ENCODE measurements at regions not wholly inside any gene's neighbourhood (a gene's known extent, or its start where the extent isn't known, plus 50 kb on each side); places are given as distances from the start of the nearest gene placed in this dataset.

GRCh38 chr5:17000291-17000939, 64.3 kb upstream of the MYO10 start:
- ChIA-PET POLR2A (interaction anchor here (0.5 to 0.7 kb wide), 2 partner anchors 103 to 442 kb away, joined by 3 to 4 read pairs; no protein-coding TSS in a partner anchor), CTCF (ENCODE audit: unreplicated experiment) (interaction anchor here (0.5 kb wide), 1 partner anchor 1178 kb away, joined by 3 read pairs; no protein-coding TSS in a partner anchor)
- Histone ChIP-seq H2AFZ (ENCODE audit: low read length) (no peak overlapping the region), H3K27ac (ENCODE audit: low read depth, low read length, poor library complexity, severe bottlenecking) (no peak overlapping the region), H3K4me2 (ENCODE audit: low read length) (no peak overlapping the region), H3K79me2 (ENCODE audit: insufficient read depth, low read depth, low read length) (no peaks in the 10 kb centered on the region), H3K9me3 (ENCODE audit: low read length) (no peaks in the 10 kb centered on the region), H3K4me1 (ENCODE audit: insufficient read depth, low read length, poor library complexity, severe bottlenecking) (no peaks in the 10 kb centered on the region), H4K20me1 (ENCODE audit: insufficient read depth, low read length) (no peaks in the 10 kb centered on the region), H3K4me3 (ENCODE audit: low read depth, low read length, poor library complexity, severe bottlenecking) (no peak overlapping the region), H3K36me3 (ENCODE audit: insufficient read depth, low read length) (no peaks in the 10 kb centered on the region), H3K9me2 (ENCODE audit: insufficient read depth, low read length) (no peaks in the 10 kb centered on the region)
- intact Hi-C loops (cut with micrococcal nuclease; ENCODE audit: unreplicated experiment) = no loop called here
- TF ChIP-seq EZH2phosphoT487 (IDR thresholded peaks at IDR 0.05; ENCODE audit: borderline replicate concordance, low read depth, low read length) = no peak
- TF ChIP-seq CTCF (conservative IDR thresholded peaks at IDR 0.05; ENCODE audit: low read length) = no peak
- no TSS peak for BruUV-seq (replicated peaks)
- no peak for DNase-seq (ENCODE audit: low spot score)

- H3K9me3 ChIP-seq (ENCODE audit: low read length) = no peaks in the 10 kb centered on the region
- TF ChIP-seq EZH2phosphoT487 (IDR thresholded peaks at IDR 0.05; ENCODE audit: borderline replicate concordance, low read depth, low read length) = no peak
- TF ChIP-seq CTCF (conservative IDR thresholded peaks at IDR 0.05; ENCODE audit: low read length) = no peak
- POLR2A ChIA-PET = no interaction called here
- no peak overlapping the region for H3K4me2 ChIP-seq (ENCODE audit: low read length)
- H3K4me3 ChIP-seq (ENCODE audit: low read depth, low read length, poor library complexity, severe bottlenecking) = no peak overlapping the region
- BruUV-seq (replicated peaks) = no TSS peak
- intact Hi-C loops (cut with micrococcal nuclease; ENCODE audit: unreplicated experiment) = no loop called here
- no peaks in the 10 kb centered on the region for H3K79me2 ChIP-seq (ENCODE audit: insufficient read depth, low read depth, low read length)
- H3K9me2 ChIP-seq (ENCODE audit: insufficient read depth, low read length) = no peaks in the 10 kb centered on the region
- DNase-seq (ENCODE audit: low spot score) = no peak
- no peaks in the 10 kb centered on the region for H3K36me3 ChIP-seq (ENCODE audit: insufficient read depth, low read length)
- CTCF ChIA-PET (ENCODE audit: unreplicated experiment) = no interaction called here
- no peak overlapping the region for H3K27ac ChIP-seq (ENCODE audit: low read depth, low read length, poor library complexity, severe bottlenecking)
- no peak overlapping the region for H2AFZ ChIP-seq (ENCODE audit: low read length)
- no peaks in the 10 kb centered on the region for H3K4me1 ChIP-seq (ENCODE audit: insufficient read depth, low read length, poor library complexity, severe bottlenecking)
- no peaks in the 10 kb centered on the region for H4K20me1 ChIP-seq (ENCODE audit: insufficient read depth, low read length)
These were observed 65.3 kb upstream of the MYO10 start for GRCh38 chr5:17001428-17001827.

- Histone ChIP-seq H3K36me3 (ENCODE audit: insufficient read depth, low read length) (no peaks in the 10 kb centered on the region), H3K79me2 (ENCODE audit: insufficient read depth, low read depth, low read length) (no peaks in the 10 kb centered on the region), H3K4me3 (ENCODE audit: low read depth, low read length, poor library complexity, severe bottlenecking) (no peak overlapping the region), H2AFZ (ENCODE audit: low read length) (no peak overlapping the region), H3K27ac (ENCODE audit: low read depth, low read length, poor library complexity, severe bottlenecking) (no peak overlapping the region), H3K4me2 (ENCODE audit: low read length) (no peak overlapping the region), H3K9me3 (ENCODE audit: low read length) (no peaks in the 10 kb centered on the region), H4K20me1 (ENCODE audit: insufficient read depth, low read length) (no peaks in the 10 kb centered on the region), H3K4me1 (ENCODE audit: insufficient read depth, low read length, poor library complexity, severe bottlenecking) (no peaks in the 10 kb centered on the region), H3K9me2 (ENCODE audit: insufficient read depth, low read length) (no peaks in the 10 kb centered on the region)
- ChIA-PET CTCF (ENCODE audit: unreplicated experiment) (no interaction called here), POLR2A (interaction anchor here (0.7 kb wide), 1 partner anchor 632 kb away, joined by 3 read pairs; no protein-coding TSS in a partner anchor)
- no peak for TF ChIP-seq CTCF (conservative IDR thresholded peaks at IDR 0.05; ENCODE audit: low read length)
- no peak for TF ChIP-seq EZH2phosphoT487 (IDR thresholded peaks at IDR 0.05; ENCODE audit: borderline replicate concordance, low read depth, low read length)
- BruUV-seq (replicated peaks) = no TSS peak
- intact Hi-C loops (cut with micrococcal nuclease; ENCODE audit: unreplicated experiment) = no loop called here
- no peak for DNase-seq (ENCODE audit: low spot score)
These were observed 68.5 kb upstream of the MYO10 start for GRCh38 chr5:17004441-17005106.

Data from OCI-LY7 (cell line).